ENCODE measurements at regions not wholly inside any gene's neighbourhood (a gene's known extent, or its start where the extent isn't known, plus 50 kb on each side); places are given as distances from the start of the nearest gene placed in this dataset.

DNA sequence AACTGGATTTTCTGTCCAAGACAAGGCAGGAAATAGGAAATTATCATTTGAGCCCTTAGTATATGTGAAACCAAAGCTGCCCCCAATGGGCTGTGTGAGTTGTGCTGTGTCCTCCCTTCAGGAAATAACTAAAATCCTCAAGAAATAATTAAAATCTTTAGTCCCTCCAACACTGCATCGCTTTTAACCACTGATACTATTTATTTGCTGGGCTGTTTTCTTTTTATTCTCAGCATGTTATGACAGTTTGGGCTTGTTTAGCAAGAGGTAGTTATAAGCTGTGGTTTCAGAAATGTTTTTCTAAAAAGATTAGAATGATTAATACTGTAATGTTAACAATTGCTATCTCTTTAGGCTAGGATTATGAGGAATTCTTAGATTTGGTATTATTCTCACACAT lies 187.0 kb upstream of the KCNN2 start:
- no peaks in the 10 kb centered on the region for H3K4me1 ChIP-seq
- H3K27me3 ChIP-seq: no peaks in the 10 kb centered on the region
- peaks cover 0 to 15% (median 0%) of the 10 kb centered on the region in 4 donors for H3K9me3 ChIP-seq
- no peak for DNase-seq (ENCODE audit: low spot score in 2 of 2)
- no peak overlapping the region for H3K4me3 ChIP-seq
- no peak for TF ChIP-seq EP300 (IDR thresholded peaks at IDR 0.05)
- TF ChIP-seq CTCF (IDR thresholded peaks at IDR 0.05): no peak
- no peak for TF ChIP-seq POLR2A (IDR thresholded peaks at IDR 0.05)
- H3K27ac ChIP-seq: no peak overlapping the region
- H3K36me3 ChIP-seq: no peaks in the 10 kb centered on the region
- WGBS, 2 donors: 64 to 80% methylated on average over 1 of the region's 1 CpG

- TF ChIP-seq CTCF (IDR thresholded peaks at IDR 0.05): no peak
- TF ChIP-seq POLR2A (IDR thresholded peaks at IDR 0.05): no peak
- TF ChIP-seq EP300 (IDR thresholded peaks at IDR 0.05): no peak
- no peak for DNase-seq (ENCODE audit: low spot score in 2 of 2)
- no peak overlapping the region for H3K4me3 ChIP-seq
- no peaks in the 10 kb centered on the region for H3K36me3 ChIP-seq
- H3K4me1 ChIP-seq: no peaks in the 10 kb centered on the region
- no peak overlapping the region for H3K27ac ChIP-seq
- H3K27me3 ChIP-seq: no peaks in the 10 kb centered on the region
- H3K9me3 ChIP-seq: peaks cover 0 to 15% (median 0%) of the 10 kb centered on the region in 4 donors
Observed at GRCh38 chr5:114176356-114176755, 185.5 kb upstream of the KCNN2 start.

- no peaks in the 10 kb centered on the region for H3K27me3 ChIP-seq
Observed at GRCh38 chr5:114179134-114179533, 182.7 kb upstream of the KCNN2 start.

GRCh38 chr5:114184006-114184405 lies 177.9 kb upstream of the KCNN2 start:
- Histone ChIP-seq H3K4me1 (no peaks in the 10 kb centered on the region), H3K9me3 (peaks cover 0 to 4% (median 0%) of the 10 kb centered on the region in 4 donors), H3K4me3 (no peak overlapping the region), H3K27ac (no peak overlapping the region), H3K36me3 (no peaks in the 10 kb centered on the region), H3K27me3 (no peaks in the 10 kb centered on the region)
- DNase-seq (ENCODE audit: low spot score in 2 of 2): no peak
- WGBS, 2 donors: 65 to 71% methylated on average over 1 of the region's 1 CpG
- TF ChIP-seq POLR2A (IDR thresholded peaks at IDR 0.05): no peak
- TF ChIP-seq CTCF (IDR thresholded peaks at IDR 0.05): no peak

More at GRCh38 chr5:114179134-114179533, 182.7 kb upstream of the KCNN2 start:
- TF ChIP-seq POLR2A (IDR thresholded peaks at IDR 0.05) (no peak), EP300 (IDR thresholded peaks at IDR 0.05) (no peak), CTCF (IDR thresholded peaks at IDR 0.05) (no peak)
- no peak overlapping the region for H3K27ac ChIP-seq
- WGBS, 2 donors: 62 to 66% methylated on average over 2 of the region's 2 CpGs
- H3K4me3 ChIP-seq: no peak overlapping the region
- peaks cover 0 to 4% (median 0%) of the 10 kb centered on the region in 4 donors for H3K9me3 ChIP-seq
- H3K36me3 ChIP-seq: no peaks in the 10 kb centered on the region
- no peak for DNase-seq (ENCODE audit: low spot score in 2 of 2)
- H3K4me1 ChIP-seq: no peaks in the 10 kb centered on the region

- H3K27me3 ChIP-seq: no peaks in the 10 kb centered on the region
- H3K9me3 ChIP-seq: peaks cover 0 to 4% (median 0%) of the 10 kb centered on the region in 4 donors
- no peak overlapping the region for H3K27ac ChIP-seq
- no peaks in the 10 kb centered on the region for H3K36me3 ChIP-seq
- H3K4me3 ChIP-seq: no peak overlapping the region
- TF ChIP-seq POLR2A (IDR thresholded peaks at IDR 0.05) (no peak), CTCF (IDR thresholded peaks at IDR 0.05) (no peak), EP300 (IDR thresholded peaks at IDR 0.05) (no peak)
- no peak for DNase-seq (ENCODE audit: low spot score in 2 of 2)
- WGBS, 2 donors: 49 to 50% methylated on average over 8 of the region's 8 CpGs
- no peaks in the 10 kb centered on the region for H3K4me1 ChIP-seq
Observed at GRCh38 chr5:114185274-114185673, 176.6 kb upstream of the KCNN2 start.

Measured in tibial nerve (tissue), 4 donors.